ENCODE measurements at regions not wholly inside any gene's neighbourhood (a gene's known extent, or its start where the extent isn't known, plus 50 kb on each side); places are given as distances from the start of the nearest gene placed in this dataset.

DNA sequence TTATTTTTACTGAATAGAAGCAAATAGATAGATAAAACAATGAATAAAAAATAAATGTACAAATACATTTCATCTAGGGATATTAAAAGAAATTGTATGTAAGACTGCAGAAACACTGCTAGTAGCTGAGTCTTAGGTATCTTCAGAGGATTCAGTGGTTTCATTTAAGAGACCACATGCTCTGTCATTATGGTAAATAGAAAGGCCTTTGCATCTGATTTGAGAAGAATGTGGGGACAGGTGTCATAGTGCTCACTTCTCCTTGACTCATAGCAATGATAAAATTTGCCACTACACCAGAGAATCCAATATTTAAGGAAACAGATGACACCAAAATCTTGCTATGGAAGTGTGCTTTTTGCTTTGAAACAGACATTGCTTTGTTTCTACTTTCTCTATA lies 59.8 kb upstream of the PPP1R2C start:
- intact Hi-C loops (cut with micrococcal nuclease; ENCODE audit: unreplicated experiment), result no loop called here

DNA sequence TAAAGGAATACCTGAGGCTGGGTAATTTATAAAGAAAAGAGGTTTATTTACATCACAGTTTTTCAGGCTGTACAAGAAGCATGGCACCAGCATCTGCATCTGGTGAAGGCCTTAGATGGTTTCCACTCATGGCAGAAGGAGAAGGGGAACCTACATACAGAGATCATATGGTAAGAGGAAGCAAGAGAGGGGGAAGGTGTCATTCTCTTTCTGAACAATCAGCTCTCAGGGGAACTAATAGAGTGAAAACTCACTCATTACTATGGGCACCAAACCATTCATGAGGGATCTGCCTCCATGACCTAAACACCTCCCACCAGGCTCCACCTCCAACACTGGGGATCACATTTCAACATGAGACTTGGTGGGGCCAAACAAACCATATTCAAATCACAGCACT lies 61.7 kb upstream of the PPP1R2C start:
- no peak overlapping the region for H3K4me3 ChIP-seq (ENCODE audit: low read depth, low read length)
- TF ChIP-seq, protein P1, sequence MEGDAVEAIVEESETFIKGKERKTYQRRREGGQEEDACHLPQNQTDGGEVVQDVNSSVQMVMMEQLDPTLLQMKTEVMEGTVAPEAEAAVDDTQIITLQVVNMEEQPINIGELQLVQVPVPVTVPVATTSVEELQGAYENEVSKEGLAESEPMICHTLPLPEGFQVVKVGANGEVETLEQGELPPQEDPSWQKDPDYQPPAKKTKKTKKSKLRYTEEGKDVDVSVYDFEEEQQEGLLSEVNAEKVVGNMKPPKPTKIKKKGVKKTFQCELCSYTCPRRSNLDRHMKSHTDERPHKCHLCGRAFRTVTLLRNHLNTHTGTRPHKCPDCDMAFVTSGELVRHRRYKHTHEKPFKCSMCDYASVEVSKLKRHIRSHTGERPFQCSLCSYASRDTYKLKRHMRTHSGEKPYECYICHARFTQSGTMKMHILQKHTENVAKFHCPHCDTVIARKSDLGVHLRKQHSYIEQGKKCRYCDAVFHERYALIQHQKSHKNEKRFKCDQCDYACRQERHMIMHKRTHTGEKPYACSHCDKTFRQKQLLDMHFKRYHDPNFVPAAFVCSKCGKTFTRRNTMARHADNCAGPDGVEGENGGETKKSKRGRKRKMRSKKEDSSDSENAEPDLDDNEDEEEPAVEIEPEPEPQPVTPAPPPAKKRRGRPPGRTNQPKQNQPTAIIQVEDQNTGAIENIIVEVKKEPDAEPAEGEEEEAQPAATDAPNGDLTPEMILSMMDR (IDR thresholded peaks at IDR 0.05; ENCODE audit: insufficient read depth in 1 of 2, low read depth in 1 of 2, low read length in 1 of 2, severe bottlenecking in 1 of 2, unreplicated experiment in 1 of 2), result no peak
- H3K36me3 ChIP-seq (ENCODE audit: control insufficient read depth, insufficient read depth, low read length), result no peaks in the 10 kb centered on the region
- H3K4me3 Mint-ChIP-seq (ENCODE audit: unreplicated experiment), result no peak overlapping the region
- intact Hi-C loops (cut with micrococcal nuclease; ENCODE audit: unreplicated experiment), result no loop called here
- no peaks in the 10 kb centered on the region for H3K9me3 ChIP-seq
- no peaks in the 10 kb centered on the region for H3K27me3 ChIP-seq (replicated peaks; ENCODE audit: control insufficient read depth, insufficient read depth, low read length)
- ChIA-PET POLR2A (no interaction called here), CTCF (no interaction called here)
- no peak for DNase-seq
- no peaks in the 10 kb centered on the region for H3K27me3 Mint-ChIP-seq (ENCODE audit: insufficient read depth, unreplicated experiment)
- no peak overlapping the region for H3K27ac Mint-ChIP-seq (ENCODE audit: unreplicated experiment)
- H3K4me1 Mint-ChIP-seq (ENCODE audit: low read depth, unreplicated experiment), result no peaks in the 10 kb centered on the region
- H3K4me1 ChIP-seq, result no peaks in the 10 kb centered on the region
- H3K36me3 Mint-ChIP-seq (ENCODE audit: insufficient read depth, unreplicated experiment), result no peaks in the 10 kb centered on the region
- no peaks in the 10 kb centered on the region for H3K9me3 Mint-ChIP-seq (ENCODE audit: unreplicated experiment)
- BruUV-seq (replicated peaks), result no TSS peak

More for the DNA sequence above, 59.8 kb upstream of the PPP1R2C start:
- no peaks in the 10 kb centered on the region for H3K9me3 Mint-ChIP-seq (ENCODE audit: unreplicated experiment)
- no peak overlapping the region for H3K27ac Mint-ChIP-seq (ENCODE audit: unreplicated experiment)
- H3K4me3 Mint-ChIP-seq (ENCODE audit: unreplicated experiment), result no peak overlapping the region
- no peak for DNase-seq
- TF ChIP-seq, protein P1 (IDR thresholded peaks at IDR 0.05; ENCODE audit: insufficient read depth in 1 of 2, low read depth in 1 of 2, low read length in 1 of 2, severe bottlenecking in 1 of 2, unreplicated experiment in 1 of 2), result no peak
- no peaks in the 10 kb centered on the region for H3K27me3 Mint-ChIP-seq (ENCODE audit: insufficient read depth, unreplicated experiment)
- Histone ChIP-seq H3K36me3 (ENCODE audit: control insufficient read depth, insufficient read depth, low read length) (no peaks in the 10 kb centered on the region), H3K27me3 (replicated peaks; ENCODE audit: control insufficient read depth, insufficient read depth, low read length) (no peaks in the 10 kb centered on the region), H3K4me1 (no peaks in the 10 kb centered on the region), H3K9me3 (no peaks in the 10 kb centered on the region), H3K4me3 (ENCODE audit: low read depth, low read length) (no peak overlapping the region)
- no peaks in the 10 kb centered on the region for H3K36me3 Mint-ChIP-seq (ENCODE audit: insufficient read depth, unreplicated experiment)
- ChIA-PET CTCF (no interaction called here), POLR2A (no interaction called here)
- no peaks in the 10 kb centered on the region for H3K4me1 Mint-ChIP-seq (ENCODE audit: low read depth, unreplicated experiment)
- no TSS peak for BruUV-seq (replicated peaks)

GRCh38 chrX:42846741-42847140 lies 68.8 kb upstream of the PPP1R2C start:
- Mint-ChIP-seq H3K27ac (ENCODE audit: unreplicated experiment) (no peak overlapping the region), H3K9me3 (ENCODE audit: unreplicated experiment) (peaks cover 12% of the 10 kb centered on the region), H3K27me3 (ENCODE audit: insufficient read depth, unreplicated experiment) (no peaks in the 10 kb centered on the region), H3K4me3 (ENCODE audit: unreplicated experiment) (no peak overlapping the region), H3K36me3 (ENCODE audit: insufficient read depth, unreplicated experiment) (no peaks in the 10 kb centered on the region), H3K4me1 (ENCODE audit: low read depth, unreplicated experiment) (no peaks in the 10 kb centered on the region)
- no peak for DNase-seq
- no peaks in the 10 kb centered on the region for H3K27me3 ChIP-seq (replicated peaks; ENCODE audit: control insufficient read depth, insufficient read depth, low read length)
- TF ChIP-seq, protein P1 (IDR thresholded peaks at IDR 0.05; ENCODE audit: insufficient read depth in 1 of 2, low read depth in 1 of 2, low read length in 1 of 2, severe bottlenecking in 1 of 2, unreplicated experiment in 1 of 2), result no peak
- no TSS peak for BruUV-seq (replicated peaks)
- H3K36me3 ChIP-seq (ENCODE audit: control insufficient read depth, insufficient read depth, low read length), result no peaks in the 10 kb centered on the region
- intact Hi-C loops (cut with micrococcal nuclease; ENCODE audit: unreplicated experiment), result no loop called here
- H3K4me1 ChIP-seq, result no peaks in the 10 kb centered on the region
- no peaks in the 10 kb centered on the region for H3K9me3 ChIP-seq
- CTCF ChIA-PET, result no interaction called here
- POLR2A ChIA-PET, result no interaction called here
- H3K4me3 ChIP-seq (ENCODE audit: low read depth, low read length), result no peak overlapping the region

All from Caco-2 (cell line).